Islet precursor cell (in vitro differentiated cells): ENCODE measurements at regions not wholly inside any gene's neighbourhood (a gene's known extent, or its start where the extent isn't known, plus 50 kb on each side); places are given as distances from the start of the nearest gene placed in this dataset.

Source experiments
- DNase-seq: peaks from one replicate; pipeline ENCODE4 v3.0.0-alpha.2; 2018

DNA sequence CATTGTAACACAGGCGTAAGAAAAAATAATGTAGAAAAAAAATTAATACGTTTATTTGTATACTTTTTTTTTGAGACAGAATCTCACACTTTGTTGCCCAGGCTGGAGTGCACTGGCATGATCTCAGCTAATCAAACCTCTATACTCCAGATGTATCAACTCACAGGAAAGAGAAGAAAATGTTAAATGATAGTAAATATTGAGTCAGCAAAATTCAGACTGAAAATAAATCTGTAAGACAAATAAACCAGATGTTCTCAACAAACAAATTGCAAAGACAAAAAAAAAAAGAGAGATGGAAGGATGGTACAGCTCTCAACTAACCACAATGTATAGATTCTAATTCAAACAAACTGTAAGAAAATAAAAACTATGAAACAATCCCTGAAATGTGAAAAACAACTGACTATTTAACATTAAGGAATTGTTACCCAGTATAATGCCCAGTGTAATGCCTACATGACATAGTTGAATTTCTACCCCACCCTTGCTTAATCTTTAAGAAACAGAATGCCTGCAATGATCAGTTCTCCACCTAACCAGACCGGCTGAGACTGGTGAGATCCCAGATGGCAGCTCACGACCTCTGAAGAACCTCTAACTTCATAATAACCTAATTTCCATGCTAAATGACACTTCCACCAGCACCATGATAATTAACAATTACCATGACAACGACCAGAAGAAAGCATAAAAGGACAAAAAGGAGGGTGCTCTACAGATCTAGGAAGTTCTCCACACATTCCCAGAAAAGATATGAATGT, 272.0 kb upstream of the GNAI1 start:
- DNase-seq: no peak

DNA sequence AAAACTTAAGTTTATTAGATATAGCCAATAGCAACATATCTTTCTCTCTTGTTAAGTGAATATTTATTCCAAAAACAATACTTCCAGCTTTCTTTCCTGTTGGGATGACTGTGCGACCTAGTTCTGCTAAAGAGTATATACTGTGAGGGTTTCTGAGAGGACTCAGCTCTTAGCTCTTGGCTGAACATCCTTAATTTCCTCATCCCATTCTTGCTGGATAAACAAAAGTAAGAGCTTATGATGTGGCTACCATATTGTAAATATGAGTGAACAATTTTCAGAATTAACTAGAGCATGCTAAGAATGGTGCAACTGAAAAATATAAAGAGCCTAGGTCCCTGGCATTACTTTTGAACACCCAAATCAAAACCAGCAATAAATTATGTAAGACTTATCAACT, 279.5 kb upstream of the GNAI1 start:
- no peak for DNase-seq

DNA sequence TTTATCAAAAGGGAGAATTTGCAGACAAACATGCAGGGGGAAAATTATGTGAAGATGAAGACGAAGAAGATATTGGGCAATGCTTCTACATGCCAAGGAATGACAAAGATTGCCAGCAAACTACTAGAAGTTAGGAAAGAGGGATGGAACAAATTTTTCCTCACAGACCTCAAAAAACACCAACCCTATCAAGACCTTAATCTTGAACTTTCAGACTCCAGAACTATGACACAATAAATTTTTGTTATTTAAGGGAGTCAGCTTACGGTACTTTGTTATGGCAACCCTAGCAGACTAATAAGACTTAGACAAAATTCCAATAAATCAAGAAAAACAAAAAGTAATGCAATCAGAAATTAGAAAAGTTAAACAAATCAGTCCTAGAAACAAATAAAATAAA, 280.0 kb upstream of the GNAI1 start:
- no peak for DNase-seq

DNA sequence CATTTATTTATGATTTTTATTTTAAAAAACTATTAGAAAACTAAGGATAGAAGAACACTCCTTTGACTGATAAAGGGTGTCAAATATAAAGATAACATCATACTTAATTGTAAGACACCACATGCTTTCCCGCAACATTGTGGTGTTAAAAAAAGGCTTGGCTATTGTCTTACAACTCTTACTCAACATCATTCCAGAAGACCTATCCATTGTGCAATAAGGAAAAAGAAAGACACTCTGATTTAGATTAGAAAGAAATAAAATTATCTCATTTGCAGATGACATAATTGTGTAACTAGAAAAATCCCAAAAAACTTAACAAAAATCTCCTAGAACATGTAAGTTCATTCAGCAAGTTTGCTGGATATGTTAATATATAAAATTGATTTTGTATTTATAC, 296.7 kb upstream of the GNAI1 start:
- no peak for DNase-seq

DNA sequence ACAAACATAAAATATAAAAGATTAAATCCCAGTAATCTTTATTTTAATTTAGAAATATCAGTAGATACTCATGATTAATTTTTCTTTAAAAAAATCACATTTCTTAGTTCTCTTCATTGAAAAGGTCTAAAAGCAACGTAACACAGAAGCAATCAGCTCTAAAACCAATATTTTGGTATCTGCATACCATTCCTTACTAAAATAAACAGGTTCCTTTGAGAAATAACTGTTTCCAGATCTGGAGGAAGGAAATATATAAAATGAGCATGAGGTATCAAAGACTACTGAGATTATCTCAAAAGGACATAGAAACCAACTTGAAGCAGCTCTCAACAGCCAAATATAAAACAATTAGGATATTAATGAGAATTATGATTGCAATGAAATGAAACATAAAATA, 301.0 kb upstream of the GNAI1 start:
- no peak for DNase-seq

DNA sequence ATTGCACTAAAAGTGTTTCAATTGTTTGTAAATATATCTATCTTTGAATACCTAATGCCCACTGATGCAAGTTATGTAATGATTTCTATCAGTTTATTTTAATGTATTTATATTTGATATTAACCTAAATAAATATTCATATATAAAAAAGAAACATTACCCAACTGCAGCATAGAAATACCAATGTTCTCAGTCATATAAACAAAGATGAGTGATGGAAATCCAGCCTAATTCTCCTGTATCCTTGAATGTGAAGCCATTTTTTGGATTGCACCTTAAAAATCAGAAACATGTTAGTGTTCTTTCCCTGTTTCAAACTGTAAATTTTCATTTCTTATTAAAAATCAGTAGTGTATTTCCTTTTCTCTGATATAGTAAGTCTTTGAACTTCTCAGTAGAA, 305.8 kb upstream of the GNAI1 start:
- DNase-seq: no peak

DNA sequence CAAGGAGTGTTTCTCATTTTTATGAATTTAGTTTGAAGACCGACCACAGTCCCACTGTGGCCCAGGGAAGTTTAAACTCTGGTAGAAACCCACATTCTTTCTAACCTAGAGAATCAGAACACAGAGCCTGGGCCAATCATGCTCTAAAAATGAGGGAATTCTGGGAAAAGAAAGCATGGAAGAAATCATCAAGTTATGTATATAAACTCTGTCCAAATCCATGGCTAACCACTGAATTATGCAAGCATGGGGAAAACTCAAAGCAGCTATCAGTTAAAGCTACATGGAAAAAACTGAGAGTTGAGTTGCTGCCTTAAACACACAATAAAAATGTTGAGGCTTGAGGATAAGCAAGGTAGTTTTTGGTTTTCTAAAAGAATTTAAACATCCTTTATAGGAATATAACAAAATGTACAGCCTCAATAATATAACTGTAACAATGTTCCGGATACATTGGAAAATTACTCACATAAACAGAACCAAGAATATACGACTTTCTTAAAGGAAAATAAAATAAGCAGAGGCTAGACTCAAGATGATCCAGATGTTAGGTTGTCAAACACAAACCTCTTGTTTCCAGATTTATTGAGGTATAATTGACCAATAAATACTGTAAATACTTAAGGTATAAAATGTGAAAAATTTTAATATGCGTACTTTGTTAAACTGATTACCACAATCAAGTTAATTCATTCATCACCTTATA, 311.2 kb upstream of the GNAI1 start:
- DNase-seq: no peak

DNA sequence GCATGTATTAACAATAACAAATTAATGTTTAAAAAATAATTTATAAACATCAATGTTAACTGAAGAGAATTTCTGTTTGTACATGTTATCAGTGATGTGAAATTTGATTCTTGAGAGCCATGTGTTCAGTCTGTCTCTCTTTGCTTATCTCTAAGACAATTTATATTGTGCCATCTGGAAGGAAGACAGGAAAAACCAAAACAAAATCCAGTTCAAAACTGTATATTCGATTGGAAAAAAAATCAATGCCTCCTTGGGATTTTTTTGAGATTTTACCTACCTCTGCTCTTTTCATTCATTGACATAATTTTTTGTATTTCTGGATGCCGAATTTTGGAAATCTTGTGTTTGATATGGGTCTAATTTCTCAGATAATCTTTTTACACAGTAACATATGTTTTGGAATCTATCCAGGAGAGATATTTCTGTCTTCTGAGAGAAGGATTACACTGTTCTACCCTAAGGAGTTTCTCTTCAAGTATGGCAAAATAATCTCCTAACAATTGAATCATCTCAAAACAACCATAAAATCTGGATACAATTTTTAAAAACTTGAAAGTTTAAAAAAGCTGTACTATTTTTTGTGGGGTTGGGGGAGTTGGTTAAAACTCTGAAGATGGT, 311.9 kb upstream of the GNAI1 start:
- DNase-seq: no peak

DNA sequence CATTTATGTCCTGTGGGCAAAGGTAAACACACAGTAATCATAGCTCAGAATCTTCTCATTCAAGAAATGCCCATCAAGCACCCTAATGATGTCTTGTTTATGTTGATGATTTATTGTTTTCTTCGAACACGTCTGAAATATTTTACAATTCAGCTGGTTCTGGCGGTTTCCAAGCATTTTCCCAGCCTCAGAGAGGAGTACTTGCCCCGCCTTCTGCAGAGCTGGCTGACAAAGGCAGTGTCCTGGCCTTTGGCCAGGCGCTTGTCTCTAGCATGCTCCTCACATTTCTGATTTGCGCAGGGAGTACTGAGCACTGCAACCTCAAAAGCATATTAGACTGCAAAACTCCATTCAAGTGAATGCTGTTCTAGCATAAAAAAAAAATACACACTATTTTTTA, 314.2 kb upstream of the GNAI1 start:
- peak; percentile 57 for DNase-seq

DNA sequence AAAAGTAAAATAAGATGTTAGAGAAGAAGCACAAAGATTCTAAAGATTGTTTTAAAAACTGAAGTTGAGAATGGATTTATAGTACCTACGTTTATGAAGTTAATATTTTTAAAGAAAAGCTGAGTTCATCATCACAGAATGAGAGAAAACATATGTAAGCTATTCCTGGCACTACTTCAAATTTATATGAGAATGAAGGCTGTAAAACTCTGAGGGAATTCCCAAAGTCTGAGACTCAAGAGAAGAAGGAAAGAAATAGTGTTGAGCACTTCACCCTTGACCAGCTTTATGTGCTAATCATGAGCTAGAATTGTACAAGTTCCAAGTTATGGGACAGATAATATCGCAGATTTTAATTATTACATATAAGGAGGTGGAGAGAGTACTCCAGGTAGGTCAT, 323.7 kb upstream of the GNAI1 start:
- DNase-seq: no peak

DNA sequence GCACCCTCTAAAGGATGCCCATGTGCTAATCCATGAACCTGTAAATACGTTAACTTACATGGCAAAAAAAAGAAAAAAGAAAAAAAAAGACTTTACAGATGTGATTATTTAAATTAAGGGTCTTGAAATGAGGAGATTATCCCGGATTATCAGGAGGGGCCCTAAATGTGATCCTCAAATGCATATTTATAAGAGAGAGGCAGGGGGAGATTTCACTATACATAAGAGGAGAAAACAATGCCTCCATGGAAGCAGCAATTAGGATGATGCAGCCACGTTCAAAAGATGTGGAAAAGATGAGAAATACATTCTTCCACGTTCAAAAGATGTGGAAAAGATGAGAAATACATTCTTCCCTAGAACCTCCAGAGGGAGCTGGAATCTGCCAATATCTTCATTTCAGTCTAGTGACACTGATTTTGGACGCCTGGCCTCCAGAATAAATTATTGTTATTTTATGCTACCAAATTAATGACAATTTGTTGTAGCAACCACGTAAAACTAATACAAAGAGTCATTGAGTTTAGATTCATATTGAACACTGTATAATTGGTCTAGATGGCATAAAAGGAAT, 328.4 kb upstream of the GNAI1 start:
- no peak for DNase-seq

DNA sequence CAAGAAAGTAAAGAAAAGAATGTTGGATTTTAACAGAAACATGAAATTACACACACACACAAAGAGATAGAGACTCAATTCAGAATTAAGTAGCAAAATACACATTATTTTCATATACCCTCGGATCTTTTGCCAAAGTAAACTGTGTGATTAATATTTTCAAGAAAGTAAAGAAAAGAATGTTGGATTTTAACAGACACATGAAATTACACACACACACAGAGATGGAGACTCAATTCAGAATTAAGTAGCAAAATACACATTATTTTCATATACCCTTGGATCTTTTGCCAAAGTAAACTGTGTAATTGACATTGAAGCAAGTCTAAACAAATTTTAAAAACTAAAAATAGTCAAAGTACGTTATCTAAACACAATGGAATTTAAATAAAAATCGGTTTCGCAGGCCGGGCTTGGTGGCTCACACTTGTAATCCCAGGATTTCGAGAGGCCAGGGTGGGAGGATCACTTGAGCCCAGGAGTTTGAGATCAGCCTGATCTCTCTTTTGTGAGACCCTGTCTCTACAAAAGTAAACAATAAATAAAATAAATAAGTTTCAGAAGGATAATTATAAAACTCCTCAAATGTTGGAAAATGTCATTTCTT, 337.3 kb upstream of the MAGI2 start:
- DNase-seq: no peak

DNA sequence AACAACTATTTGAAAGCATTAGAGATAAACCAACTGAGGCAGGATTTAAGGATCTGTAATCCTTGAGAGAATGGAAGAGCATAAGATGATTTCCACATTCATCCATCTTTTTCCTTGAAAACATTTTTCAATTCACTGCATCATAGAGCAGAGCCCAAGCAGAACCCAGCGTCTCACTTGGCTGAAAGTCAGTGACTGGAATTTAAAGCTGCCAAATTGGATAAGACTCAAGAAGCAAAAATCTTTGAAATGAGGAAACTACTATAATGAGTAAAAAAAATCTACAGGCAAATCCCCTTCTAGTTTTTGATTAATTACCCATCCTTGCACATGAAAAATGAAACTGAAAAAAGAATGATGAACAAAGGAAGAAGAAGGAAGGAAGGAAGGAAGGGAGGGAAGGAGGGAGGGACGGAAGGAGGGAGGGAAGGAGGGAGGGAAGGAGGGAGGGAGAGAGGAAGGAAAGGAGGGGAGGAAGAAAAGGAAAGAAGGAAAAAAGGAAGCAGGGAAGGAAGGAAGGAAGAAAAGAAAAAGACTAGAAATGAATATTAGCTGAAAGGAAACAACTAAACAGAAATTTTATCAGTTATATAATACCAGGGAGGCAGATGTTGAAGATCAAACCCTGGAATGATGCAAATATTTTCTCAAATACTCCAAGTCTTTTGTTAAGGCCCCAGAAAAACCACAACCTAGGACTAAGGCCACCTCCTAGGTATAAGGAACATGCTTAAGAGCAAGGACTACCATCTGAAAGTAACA, 336.3 kb upstream of the MAGI2 start:
- no peak for DNase-seq

DNA sequence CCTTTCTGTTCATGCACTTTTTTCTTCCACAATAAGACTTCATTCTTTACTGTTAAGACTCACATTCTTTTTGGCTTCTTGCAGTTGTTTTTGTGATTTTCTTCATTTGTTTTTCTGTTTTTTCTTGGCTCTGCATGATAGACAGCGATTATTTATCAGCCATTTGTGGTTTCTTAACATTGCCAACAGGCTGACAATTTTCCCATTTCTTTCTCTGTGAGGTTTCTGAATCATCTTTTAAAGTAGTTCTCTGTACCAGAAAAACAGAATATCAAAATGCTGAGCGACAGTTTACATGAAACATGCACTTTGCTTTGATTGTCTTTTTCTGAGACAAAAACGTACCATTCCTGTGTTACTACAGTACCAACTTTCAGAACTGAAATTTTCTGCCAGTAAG, 334.2 kb upstream of the MAGI2 start:
- no peak for DNase-seq

DNA sequence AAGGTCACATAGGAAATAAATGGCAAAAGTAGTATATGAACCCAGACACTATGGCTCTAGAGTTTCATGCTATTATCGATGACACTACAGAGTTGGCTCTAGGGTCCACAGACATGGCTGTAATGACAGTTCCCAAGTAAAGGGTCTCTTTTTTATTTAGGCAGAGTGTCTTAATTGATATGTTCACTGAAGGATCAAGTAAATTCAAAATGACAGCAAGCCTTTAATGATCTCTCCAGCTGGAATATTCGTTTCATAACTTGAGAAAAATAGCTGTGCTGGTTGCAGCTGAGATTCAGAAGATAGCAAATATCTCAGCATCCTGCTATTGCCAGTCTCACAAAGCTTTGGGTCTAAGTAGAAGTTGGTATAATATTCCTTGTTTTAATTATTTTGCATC, 333.6 kb upstream of the MAGI2 start:
- DNase-seq: no peak

DNA sequence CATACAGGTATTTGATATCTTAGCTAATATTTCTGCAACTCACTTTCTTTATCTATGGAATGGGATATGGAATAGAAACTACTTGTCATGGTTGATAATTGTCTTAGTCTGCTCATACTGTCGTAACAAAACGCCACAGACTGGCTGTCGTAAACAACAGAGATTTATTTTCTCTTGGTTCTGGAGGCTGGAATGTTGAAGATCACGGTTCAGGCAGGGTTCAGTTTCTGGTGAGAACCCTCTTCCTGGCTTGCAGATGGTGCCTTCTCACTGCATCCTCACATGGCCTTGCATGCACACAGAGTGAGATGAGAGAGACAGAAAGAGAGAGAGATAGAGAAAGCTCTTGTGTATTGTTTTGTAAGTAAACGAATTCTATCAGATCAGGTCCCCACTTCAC, 332.7 kb upstream of the MAGI2 start:
- no peak for DNase-seq

DNA sequence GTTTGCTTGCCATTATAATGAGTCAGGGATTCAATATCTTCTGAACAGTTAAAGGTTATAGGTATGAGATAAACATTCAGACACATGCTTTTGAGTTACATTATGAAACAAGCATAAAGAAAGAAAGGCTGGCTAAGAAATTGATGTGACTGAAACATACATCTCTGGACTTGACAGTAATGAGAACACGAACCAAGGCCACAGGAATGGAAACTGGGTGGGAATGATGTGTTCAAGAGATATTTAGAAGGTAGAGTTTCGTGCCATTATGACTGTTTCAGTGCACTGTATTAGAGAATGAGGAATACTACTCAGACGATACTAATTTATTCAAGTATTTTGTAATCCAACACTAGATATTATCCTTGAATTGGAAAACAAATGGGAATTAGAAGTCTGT, 332.1 kb upstream of the MAGI2 start:
- DNase-seq: no peak

DNA sequence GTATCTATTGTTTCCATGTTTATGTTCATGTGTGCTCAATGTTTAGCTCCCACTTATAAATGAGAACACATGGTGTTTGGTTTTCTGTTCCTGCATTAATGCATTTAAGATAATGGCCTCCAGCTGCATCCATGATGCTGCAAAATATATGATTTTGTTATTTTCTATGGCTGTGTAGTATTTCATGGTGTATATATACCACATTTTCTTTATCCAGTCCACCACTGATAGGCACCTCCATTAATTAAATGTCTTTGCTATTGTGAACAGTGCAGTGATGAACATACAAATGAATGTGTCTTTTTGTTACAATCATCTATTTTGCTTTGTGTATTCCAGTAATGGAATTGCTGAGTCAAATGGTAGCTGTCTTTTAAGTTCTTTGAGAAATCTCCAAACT, 329.4 kb upstream of the MAGI2 start:
- no peak for DNase-seq

DNA sequence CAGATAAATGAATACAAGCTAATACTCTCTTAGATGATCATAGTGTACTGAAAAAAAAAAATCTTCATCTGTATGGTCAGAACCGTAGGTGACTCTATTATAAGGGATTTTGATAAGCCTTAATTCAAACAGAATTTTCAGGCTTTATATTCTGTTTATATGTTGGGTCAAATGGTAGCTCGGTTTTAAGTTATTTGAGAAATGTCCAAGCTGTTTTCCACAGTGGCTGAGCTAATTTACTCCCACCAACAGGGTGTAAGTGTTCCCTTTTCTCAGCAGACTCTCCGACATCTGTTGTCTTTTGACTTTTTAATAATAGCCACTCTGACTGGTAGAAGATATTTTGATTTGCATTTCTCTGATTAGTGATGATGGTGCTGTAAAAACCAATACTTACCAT, 328.8 kb upstream of the MAGI2 start:
- no peak for DNase-seq

DNA sequence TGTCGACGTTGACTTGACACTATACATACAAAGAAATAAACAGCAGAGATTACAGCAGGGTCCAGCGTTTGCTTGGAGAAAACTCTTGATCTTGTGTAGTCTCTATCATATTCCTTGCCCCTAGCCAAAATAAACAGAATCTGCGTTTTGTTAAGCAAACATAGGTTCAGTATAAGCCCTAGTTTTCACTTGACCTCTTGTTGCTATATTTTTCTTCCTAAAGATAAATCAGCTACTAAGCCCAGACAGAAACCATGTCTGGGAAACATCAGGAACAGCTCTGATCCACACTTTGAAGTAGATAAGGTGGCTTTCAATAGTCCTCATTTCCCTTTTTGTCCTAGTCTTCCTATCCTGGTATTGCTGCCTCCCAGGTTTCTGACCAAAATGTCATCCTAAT, 328.2 kb upstream of the MAGI2 start:
- no peak for DNase-seq

DNA sequence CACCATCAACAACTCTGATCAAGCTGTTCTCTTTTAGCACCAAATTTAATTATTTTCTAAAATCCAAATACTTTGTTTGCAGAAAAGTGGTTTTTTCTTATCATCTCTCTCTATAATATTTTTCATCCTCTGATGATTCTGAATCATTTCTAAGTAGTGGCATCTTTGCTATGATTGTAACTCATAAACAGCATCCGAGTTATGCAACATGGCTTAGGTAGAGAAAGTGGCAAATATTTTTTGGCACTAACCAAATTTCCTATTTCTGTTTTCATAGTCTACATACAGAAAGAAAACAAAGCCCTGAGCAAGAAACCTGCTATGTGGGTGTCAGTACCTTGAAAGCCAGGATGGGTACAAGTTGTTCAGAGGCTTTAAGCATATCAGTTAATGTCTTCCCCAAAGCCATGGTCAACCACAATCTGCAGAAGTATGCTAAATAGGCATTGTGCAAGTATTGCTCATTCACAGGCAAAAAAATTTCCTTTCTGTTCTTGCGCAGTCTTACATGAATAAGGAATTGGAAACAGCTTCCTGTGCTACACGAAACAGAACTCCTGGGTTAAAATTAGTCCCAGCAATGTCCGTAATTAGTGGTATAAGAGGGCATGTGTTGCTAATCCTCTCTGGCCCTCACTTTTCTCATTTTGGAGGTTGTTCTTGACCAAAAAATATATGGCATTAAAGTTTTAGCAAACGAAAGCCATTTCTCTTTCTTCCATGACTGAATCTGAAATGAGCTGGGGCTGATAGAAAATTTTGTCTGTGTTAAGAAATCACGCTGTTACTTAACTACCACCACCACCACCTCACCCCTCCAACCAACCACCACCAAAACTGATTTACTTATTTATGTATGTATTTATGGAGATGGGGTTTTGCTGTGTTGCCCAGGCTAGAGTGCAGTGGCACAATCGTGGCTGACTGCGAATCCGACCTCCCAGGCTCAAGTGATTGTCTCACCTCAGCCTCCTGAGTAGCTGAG, 325.6 kb upstream of the MAGI2 start:
- no peak for DNase-seq

DNA sequence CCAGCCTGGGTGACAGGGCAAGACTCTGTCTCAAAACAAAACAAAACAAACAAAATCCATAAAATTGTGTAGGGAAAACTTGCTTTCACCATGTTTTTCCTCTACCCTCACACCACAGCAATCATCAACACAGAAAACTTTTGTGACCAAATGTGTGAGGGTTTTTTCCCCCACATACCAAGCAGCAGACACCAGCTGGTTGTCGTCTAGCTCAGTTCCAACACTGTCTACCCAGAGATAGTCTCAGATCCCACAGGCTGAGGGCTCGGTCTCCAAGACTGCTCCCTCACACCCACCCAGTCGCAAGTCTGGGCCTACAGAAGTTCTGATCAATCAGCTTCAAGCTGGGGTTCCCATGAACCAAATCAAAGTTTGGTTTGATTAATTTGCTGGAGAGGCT, 322.4 kb upstream of the MAGI2 start:
- DNase-seq: no peak
